Endometrium (tissue), 2 donors: ENCODE measurements at regions not wholly inside any gene's neighbourhood (a gene's known extent, or its start where the extent isn't known, plus 50 kb on each side); places are given as distances from the start of the nearest gene placed in this dataset.

Experiments used
- FAIRE-seq: peaks from 2 replicates; lab custom pipeline; 2012; peaks lifted over from hg19 to GRCh38; lab: Jason Lieb, UNC
- donor health status: control.
- donor health status: control.

DNA sequence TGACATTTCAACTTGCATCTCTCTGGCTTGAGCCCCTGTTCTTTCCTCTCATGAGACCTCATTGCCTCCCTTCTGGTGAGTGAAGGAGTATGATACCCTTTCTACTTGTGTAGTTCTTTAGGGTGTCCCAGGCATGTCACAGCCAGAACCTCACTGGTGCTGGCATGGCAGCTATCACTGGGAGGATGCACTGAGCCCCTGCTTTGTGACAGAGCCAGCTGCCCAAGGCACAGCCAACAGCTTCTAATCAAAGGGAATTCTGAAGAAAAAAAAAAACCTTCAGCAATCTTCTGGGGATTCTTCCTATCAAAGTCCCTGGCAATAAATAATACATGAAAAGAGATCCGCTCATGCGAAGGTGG is 652.6 kb upstream of the KLF4 start:
- no peak for FAIRE-seq

DNA sequence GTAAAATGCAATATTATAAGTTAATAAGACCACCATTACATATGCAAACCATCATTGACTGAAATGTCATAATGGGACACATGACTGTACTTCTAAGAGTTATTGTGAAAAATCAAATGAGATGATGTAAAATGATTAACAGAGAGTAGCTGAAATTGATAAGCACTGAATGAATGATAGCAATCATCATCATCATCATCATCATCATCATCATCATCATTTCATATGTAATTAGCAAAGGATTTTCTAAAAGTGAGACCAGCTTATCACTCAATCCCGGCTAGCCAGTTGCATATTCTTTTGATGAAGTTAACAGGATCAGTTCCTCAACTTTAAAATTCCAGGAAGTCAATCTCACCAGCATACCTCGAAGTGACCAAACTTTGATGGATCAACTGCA is 650.3 kb upstream of the KLF4 start:
- FAIRE-seq = no peak

DNA sequence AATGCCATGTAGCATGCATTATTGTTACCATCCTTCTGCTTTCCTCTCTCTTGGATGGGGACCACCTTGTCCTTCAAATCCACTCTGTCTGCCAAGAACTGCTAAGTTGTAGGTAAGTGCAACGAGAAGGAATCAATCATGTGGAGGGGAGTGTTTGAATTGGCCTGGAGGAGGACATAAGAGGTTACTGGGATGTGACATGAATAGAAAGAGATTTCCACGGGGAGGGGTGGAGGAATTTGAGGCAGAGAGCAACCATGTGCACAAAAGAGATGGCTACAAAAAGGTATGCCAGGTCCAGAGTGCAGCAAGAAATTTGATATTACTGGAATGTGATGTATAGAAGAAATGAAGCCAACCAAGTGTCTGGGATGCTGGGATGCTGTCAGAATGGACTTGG is 648.9 kb upstream of the KLF4 start:
- no peak for FAIRE-seq

DNA sequence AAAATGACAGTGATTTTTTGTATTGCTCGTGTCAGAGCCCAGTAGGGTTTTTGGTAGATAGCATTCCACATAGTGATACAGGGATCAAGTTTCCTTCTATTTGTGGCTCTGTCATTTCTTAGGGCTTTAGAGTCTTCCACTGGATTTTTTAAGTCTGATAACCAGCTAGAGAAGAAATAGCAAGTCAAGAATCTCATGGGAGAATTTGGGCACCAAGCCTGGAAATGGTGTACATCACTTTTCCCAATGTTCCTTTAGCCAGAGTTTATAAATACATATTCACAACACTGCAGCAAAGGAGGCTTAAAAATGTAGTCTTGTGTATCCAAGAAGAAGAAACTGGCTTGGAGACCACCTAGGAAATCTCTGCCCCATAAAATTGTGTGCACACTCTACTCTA is 647.1 kb upstream of the KLF4 start:
- FAIRE-seq = no peak

DNA sequence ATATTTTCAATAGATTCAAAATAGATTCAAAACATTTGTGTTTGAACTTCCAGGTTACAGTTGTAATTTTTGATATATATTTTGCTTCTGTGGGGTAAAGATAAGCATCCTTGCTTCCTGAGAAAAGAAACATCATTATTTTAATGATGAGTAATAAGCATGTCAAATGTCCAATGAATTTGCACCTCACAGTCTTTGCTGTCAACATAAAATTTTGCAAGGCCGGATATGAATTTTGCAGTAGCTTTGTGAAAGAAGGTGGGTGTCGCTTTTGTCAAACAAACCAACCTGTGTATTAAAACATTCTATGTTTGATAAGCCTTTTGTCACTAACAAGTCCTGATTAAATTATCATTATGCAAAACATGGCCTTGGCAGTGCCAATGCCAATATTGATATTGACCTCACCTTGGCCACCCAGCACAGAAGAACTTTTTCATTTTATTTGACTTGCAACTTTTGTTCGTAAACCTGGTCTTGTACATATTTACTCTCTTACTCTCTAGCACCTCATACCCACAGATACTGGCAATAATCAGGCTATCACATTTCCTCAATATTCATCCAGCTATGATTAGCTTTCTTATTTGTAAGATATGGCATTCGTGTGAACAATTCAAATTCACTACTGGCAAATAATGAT is 645.0 kb upstream of the KLF4 start:
- no peak for FAIRE-seq

- no peak for FAIRE-seq
Measured at GRCh38 chr9:108133680-108134079, 644.1 kb upstream of the KLF4 start.

GRCh38 chr9:108133101-108133500 is 643.5 kb upstream of the KLF4 start:
- FAIRE-seq = no peak

GRCh38 chr9:108130905-108131304 is 641.3 kb upstream of the KLF4 start:
- no peak for FAIRE-seq

- no peak for FAIRE-seq
Measured at GRCh38 chr9:108125625-108126024, 636.1 kb upstream of the KLF4 start.

- no peak for FAIRE-seq
Measured at GRCh38 chr9:108119530-108120113, 630.1 kb upstream of the KLF4 start.

DNA sequence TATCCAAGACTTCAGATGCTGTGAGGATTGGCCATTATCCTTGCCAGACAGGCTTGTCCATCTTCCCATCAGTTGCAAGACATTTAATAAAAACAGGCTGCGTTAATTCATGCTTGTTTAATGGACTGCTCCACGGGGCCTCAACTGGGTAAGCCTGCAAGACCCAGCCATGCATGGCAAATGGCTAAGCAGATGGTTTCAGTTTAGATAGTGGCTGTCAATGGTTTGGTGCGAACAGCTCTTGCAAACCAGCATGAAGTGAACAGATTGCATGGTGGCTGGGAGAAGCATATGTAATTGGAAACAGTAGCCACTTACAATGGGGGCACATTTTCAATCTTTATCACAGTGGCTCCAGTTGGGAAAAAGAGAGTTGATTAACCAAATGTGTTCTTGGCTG is 628.2 kb upstream of the KLF4 start:
- no peak for FAIRE-seq

DNA sequence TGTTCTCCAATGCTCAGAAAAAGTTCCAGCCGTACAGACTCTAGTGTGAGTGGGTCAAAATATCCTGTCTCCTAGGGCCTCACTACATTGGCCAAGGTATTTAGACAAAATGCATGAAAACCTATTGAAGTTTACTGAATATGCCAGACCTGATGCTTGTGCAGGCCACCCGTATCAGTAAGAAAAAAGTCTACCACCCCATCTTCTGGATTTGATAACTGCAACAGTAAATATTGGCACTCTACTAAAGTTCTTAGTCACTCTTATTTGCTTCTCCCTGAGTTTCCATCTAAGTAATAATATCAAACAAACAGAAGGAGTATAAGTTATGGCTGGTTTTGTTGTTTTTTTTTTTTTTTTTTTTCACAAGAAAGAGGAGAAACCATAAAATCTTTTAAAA is 627.7 kb upstream of the KLF4 start:
- FAIRE-seq = no peak

DNA sequence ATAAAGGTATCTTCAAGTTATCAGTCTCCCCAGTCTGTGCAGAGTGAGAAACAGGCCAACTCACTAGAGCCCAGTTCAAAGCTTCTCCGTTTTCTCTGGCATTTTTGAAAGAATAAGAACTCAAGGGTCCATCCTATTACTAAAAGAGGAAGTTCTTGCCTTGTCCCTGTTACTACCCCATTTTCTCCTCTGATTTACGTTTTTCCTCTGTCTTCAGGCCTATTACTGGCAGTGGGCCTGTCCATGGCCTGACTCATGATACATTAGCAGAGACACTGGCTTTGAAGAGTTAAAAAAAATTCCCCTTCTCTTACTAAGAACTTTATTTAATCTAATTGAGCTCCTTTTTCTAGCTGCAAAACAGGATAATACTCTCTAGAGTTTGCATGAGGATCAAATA is 624.0 kb upstream of the KLF4 start:
- FAIRE-seq = no peak

GRCh38 chr9:108109927-108110690 is 620.5 kb upstream of the KLF4 start:
- no peak for FAIRE-seq

DNA sequence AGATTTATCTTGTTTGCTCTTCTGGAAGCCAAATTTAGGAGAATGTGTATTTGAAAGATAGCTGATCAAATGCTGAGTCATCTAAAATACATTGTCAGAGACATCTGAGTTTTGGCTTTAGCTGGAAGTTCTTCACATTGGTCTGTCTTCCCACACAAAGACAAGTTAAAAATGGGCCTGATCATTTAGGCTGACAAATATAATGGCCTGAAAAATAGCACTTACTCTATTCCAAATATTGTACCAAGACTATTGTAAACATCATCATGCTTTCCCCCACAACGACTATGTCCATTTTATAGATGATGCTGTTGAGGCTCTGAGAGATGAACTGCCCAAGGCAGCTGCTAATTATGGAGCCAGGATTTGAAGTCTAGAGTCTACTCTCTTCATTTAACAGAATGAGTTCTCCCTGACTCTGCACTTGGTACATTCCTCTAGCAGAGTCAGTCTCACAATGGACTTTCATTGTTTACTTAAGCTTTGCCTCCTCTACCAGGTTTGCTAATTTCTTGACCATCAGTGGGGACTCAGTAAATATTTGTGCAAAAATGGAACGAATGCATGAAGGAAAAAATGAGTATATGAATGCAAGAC is 619.4 kb upstream of the KLF4 start:
- FAIRE-seq = no peak

GRCh38 chr9:108108280-108108851 is 618.8 kb upstream of the KLF4 start:
- no peak for FAIRE-seq

GRCh38 chr9:108105885-108106284 is 616.3 kb upstream of the KLF4 start:
- FAIRE-seq = no peak

DNA sequence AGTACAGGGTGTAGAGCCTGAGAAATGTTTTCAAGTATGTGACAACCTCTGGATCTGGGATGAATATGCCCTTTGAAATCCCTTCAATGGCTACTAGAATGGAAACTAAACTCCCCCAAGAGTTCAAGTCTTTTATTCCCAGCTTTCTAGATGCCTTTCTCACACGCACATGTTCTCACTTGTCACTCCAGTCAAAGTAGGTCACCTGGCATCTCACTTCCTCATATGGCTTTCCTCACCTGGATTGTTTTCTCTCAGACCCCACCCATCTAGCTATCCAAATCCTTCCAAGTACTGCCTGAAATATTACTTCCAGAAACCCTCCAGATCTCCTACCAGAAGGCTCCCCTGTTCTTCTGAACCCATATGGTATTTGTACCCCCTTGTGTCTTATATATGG is 615.4 kb upstream of the KLF4 start:
- no peak for FAIRE-seq

- no peak for FAIRE-seq
Measured at GRCh38 chr9:108103046-108103693, 613.6 kb upstream of the KLF4 start.

GRCh38 chr9:108101410-108101809 is 611.8 kb upstream of the KLF4 start:
- FAIRE-seq = no peak

- no peak for FAIRE-seq
Measured at GRCh38 chr9:108100571-108100970, 611.0 kb upstream of the KLF4 start.

- FAIRE-seq = no peak
Measured at GRCh38 chr9:108099854-108100253, 610.3 kb upstream of the KLF4 start.

- no peak for FAIRE-seq
Measured at GRCh38 chr9:108095496-108095895, 605.9 kb upstream of the KLF4 start.
